Psoas muscle (tissue), 7 donors: ENCODE measurements at regions not wholly inside any gene's neighbourhood (a gene's known extent, or its start where the extent isn't known, plus 50 kb on each side); places are given as distances from the start of the nearest gene placed in this dataset.
A peak's percentile ranks its signal among the peaks of the same experiment; 100 is the strongest.

Source experiments
- ATAC-seq, 4 donors: fragments of 200-7000 bp; cut with Tn5 transposase; one replicate each; pipeline ENCODE4 v1.9.1; 2020; ENCODE audit warnings: moderate library complexity in 3 of 4, mild to moderate bottlenecking in 2 of 4
- DNase-seq, 2 donors: peaks; one replicate each; pipeline ENCODE4 v3.0.0-alpha.2; 2020
- H3K27ac ChIP-seq: fragments of 200-600 bp; one replicate; pipeline ENCODE4 v1.8.0; 2022
- H3K27me3 ChIP-seq, 3 donors: fragments of 200-600 bp in 1 of 3; one replicate each; pipeline versions ENCODE4 v1.6.1 to v1.8.0; 2013 to 2022; ENCODE audit warnings: low read length in 2 of 3, mild to moderate bottlenecking in 2 of 3, moderate library complexity in 1 of 3; ENCODE audit not compliant: insufficient read depth in 3 of 3
- H3K36me3 ChIP-seq, 2 donors: fragments of 200-600 bp in 1 of 2; one replicate each; pipeline versions ENCODE4 v1.6.1 to v1.8.0; 2013 to 2022; ENCODE audit warnings: low read depth in 1 of 2, mild to moderate bottlenecking in 1 of 2, moderate library complexity in 1 of 2; ENCODE audit not compliant: insufficient read depth in 1 of 2
- H3K4me1 ChIP-seq: fragments of 200-600 bp; one replicate; pipeline ENCODE4 v1.8.0; 2022
- H3K4me3 ChIP-seq: fragments of 200-600 bp; one replicate; pipeline ENCODE4 v1.8.0; 2022; ENCODE audit warnings: mild to moderate bottlenecking
- H3K9me3 ChIP-seq: fragments of 200-600 bp; one replicate; pipeline ENCODE4 v1.8.0; 2022
- WGBS, 3 donors: extraction: QIAGEN DNeasy Blood & Tissue Kit; methylation state at CpG; one replicate each; pipeline versions ENCODE4 v1.1.6 to v1.1.7; 2013; 5-methylcytosine and 5-hydroxymethylcytosine counted together
- intact Hi-C, 2 donors: fragments of 100-400 bp; cut with DNase I; formaldehyde crosslinking; loops; one replicate each; pipeline versions ENCODE4 v1.11.0 to v1.14.2; 2022
- TF ChIP-seq, protein P1 (sequence below): fragments of 200-600 bp; IDR thresholded peaks from one replicate; pipeline ENCODE4 v1.8.0; 2022; ENCODE audit warnings: antibody characterized with exemption
- donor health status: healthy with polysubstance abuse.
- donor health status: DM: no; HTN: no; CAD: no; lungs with moderate emphysema.
- donor health status: Bipolar disorder and iron deficiency.
- donor health status: healthy.
- donor health status: DM: yes; HTN: yes; CAD: no.
- donor health status: DM: no; HTN: no; CAD: no.
- donor health status: DM: yes; HTN: yes; CAD: no.

DNA sequence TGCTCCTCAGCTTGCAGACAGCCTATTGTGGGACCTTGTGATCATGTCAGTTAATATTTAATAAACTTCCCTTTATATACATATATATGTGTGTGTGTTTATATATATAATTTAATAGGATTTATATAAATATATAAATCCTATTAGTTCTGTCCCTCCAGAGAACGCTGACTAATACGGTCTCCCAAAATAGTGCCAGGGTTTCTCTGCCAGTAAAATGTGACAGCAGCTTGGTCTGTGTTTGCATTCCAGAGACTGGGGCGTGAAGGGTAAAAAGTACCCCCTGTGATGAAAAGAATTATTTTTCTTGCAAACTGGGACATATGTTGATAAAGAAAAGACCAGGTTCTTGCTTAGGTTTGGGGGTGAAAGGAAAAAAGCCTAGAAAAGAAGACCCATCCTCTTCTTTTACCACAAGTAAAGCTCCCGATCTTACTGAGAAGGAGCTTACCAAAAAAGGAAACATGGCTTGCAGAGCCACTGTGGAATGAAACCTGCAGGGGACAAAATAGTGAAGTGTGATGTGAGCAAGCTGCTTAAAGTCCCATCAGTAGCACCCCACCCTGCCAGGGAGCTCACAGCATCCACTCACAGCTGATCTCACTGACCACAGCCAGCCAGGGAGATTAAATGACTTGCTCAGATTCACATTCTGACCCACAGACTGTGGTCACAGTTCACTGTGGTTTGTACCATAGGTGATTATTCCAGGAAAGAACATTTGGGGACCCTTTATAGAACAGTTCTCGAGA, 110.9 kb upstream of the RMP24 start:
- ATAC-seq (peak in 2 of 4 donors; percentile 44 to 65), DNase-seq (no peak)
- WGBS, 3 donors = 35 to 55% (median 41%) methylated on average over 5 of the region's 5 CpGs
- no peak overlapping the region for H3K27ac ChIP-seq
- intact Hi-C loops = no loop called here
- H3K9me3 ChIP-seq = no peaks in the 10 kb centered on the region
- H3K36me3 ChIP-seq = no peaks in the 10 kb centered on the region
- TF ChIP-seq, protein P1, sequence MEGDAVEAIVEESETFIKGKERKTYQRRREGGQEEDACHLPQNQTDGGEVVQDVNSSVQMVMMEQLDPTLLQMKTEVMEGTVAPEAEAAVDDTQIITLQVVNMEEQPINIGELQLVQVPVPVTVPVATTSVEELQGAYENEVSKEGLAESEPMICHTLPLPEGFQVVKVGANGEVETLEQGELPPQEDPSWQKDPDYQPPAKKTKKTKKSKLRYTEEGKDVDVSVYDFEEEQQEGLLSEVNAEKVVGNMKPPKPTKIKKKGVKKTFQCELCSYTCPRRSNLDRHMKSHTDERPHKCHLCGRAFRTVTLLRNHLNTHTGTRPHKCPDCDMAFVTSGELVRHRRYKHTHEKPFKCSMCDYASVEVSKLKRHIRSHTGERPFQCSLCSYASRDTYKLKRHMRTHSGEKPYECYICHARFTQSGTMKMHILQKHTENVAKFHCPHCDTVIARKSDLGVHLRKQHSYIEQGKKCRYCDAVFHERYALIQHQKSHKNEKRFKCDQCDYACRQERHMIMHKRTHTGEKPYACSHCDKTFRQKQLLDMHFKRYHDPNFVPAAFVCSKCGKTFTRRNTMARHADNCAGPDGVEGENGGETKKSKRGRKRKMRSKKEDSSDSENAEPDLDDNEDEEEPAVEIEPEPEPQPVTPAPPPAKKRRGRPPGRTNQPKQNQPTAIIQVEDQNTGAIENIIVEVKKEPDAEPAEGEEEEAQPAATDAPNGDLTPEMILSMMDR = no peak
- H3K27me3 ChIP-seq = no peaks in the 10 kb centered on the region
- peaks cover 8% of the 10 kb centered on the region for H3K4me1 ChIP-seq
- no peak overlapping the region for H3K4me3 ChIP-seq

DNA sequence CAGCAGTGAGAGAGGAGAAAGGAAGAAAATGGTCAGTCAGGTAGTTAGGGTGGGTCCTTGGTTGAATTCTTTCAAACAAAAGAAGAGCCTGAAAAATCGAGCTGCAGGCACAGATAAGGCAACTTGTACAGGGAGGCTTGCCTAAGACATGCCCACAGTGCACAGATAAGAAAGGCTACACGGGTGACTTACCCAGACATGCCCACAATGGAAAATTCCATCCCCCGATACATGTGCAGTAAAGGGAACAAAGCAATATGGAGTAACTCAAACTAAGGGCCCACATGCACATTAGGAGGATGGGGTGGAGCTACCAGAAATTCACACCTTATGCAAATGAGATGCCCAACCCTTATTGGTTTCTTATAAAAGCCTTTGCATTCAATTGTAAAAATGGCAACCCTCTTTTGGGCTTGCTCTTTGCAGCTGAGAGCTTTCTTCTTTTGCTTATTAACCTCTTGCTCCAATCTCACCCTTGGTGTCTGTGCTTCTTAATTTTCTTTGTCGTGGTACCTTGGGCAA, 110.3 kb upstream of the RMP24 start:
- ATAC-seq (no peak), DNase-seq (no peak)
- H3K9me3 ChIP-seq = no peaks in the 10 kb centered on the region
- no peak overlapping the region for H3K4me3 ChIP-seq
- H3K27me3 ChIP-seq = no peaks in the 10 kb centered on the region
- TF ChIP-seq, protein P1 = no peak
- intact Hi-C loops = no loop called here
- H3K36me3 ChIP-seq = no peaks in the 10 kb centered on the region
- H3K4me1 ChIP-seq = peaks cover 8% of the 10 kb centered on the region
- 63 to 78% (median 65%) methylated on average over 4 of the region's 4 CpGs for WGBS, 3 donors
- no peak overlapping the region for H3K27ac ChIP-seq

DNA sequence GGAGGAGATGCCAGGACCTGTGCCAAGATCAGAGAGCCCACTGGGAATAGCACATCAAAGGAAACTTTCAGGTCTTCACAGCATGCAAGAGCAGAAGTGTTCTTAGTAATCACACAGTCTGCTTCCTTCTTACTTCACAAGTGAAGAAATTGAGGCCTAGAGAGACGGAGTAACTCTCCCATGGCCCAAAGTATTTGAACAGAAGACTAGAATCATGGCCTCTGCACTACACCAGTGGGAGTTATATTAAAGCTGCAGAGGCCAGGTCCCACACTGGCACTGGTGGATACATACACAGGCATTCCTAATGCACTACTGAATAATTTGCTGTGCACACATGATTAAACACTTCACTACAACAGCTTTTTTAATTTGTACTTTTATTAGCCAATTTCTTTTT, 107.6 kb upstream of the RMP24 start:
- WGBS, 3 donors = 73 to 84% (median 80%) methylated on average over 1 of the region's 1 CpG
- TF ChIP-seq, protein P1 = no peak
- H3K36me3 ChIP-seq = no peaks in the 10 kb centered on the region
- no peaks in the 10 kb centered on the region for H3K9me3 ChIP-seq
- ATAC-seq (no peak), DNase-seq (no peak)
- intact Hi-C loops = no loop called here
- H3K4me3 ChIP-seq = no peak overlapping the region
- no peak overlapping the region for H3K27ac ChIP-seq
- no peaks in the 10 kb centered on the region for H3K27me3 ChIP-seq
- peaks cover 8% of the 10 kb centered on the region for H3K4me1 ChIP-seq

DNA sequence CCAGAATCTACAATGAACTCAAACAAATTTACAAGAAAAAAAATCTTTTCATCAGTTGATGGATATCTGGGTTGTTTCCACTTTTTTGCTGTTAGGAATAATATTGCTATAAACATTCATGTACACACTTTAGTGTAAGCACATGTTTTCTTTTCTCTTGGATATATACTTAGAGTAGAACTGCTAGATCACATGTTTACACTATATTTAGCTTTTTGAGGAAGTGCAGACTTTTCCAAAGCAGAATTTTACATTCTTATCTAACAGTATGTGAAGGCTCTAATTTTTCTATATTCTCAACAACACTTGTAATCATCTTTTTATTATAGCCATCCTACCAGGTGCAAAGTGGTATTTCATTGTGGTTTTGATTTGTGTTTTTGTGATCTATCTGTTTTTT, 103.6 kb upstream of the RMP24 start:
- H3K4me3 ChIP-seq = no peak overlapping the region
- no peak overlapping the region for H3K27ac ChIP-seq
- ATAC-seq (no peak), DNase-seq (no peak)
- no peaks in the 10 kb centered on the region for H3K27me3 ChIP-seq
- TF ChIP-seq, protein P1 = no peak
- H3K4me1 ChIP-seq = no peaks in the 10 kb centered on the region
- intact Hi-C loops = no loop called here
- no peaks in the 10 kb centered on the region for H3K9me3 ChIP-seq
- H3K36me3 ChIP-seq = no peaks in the 10 kb centered on the region

DNA sequence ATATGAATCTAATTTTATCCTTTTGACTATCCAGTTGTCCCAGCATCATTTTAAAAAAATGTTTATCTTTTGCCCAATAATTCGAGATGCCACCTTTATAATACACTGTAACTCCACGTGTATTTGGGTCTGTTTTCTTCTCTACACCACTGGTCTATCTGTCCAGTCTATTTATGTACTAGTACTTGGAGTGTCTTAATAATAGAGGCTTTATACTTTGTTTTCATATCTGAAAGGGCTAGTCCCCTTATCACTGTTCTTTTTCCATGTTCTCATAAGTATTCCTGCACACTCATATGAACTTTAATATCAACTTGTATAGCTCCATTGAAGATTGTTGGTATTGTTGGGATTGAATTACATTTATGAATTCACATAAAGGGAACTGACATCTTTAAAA, 101.1 kb upstream of the RMP24 start:
- TF ChIP-seq, protein P1 = no peak
- ATAC-seq (no peak), DNase-seq (no peak)
- Histone ChIP-seq H3K27ac (no peak overlapping the region), H3K36me3 (no peaks in the 10 kb centered on the region), H3K9me3 (no peaks in the 10 kb centered on the region), H3K4me3 (no peak overlapping the region), H3K4me1 (no peaks in the 10 kb centered on the region), H3K27me3 (no peaks in the 10 kb centered on the region)
- 65 to 75% (median 71%) methylated on average over 2 of the region's 2 CpGs for WGBS, 3 donors
- intact Hi-C loops = no loop called here
